GM19035 (cell line): ENCODE measurements at regions not wholly inside any gene's neighbourhood (a gene's known extent, or its start where the extent isn't known, plus 50 kb on each side); places are given as distances from the start of the nearest gene placed in this dataset.
"Not testable (repeated sequence)": the region's sequence is repeated elsewhere in the genome, so short reads cannot be mapped to it uniquely, and the experiment has no call there.

Source experiments
- ATAC-seq: cut with Tn5 transposase; IDR thresholded peaks from one replicate; pipeline ENCODE4 v1.9.1; 2021; ENCODE audit not compliant: unreplicated experiment

- no peak for ATAC-seq
These were observed 182.3 kb downstream of the FCRL5 start for GRCh38 chr1:157369808-157370521.

- ATAC-seq = not testable (repeated sequence)
These were observed 183.4 kb downstream of the FCRL5 start for GRCh38 chr1:157368941-157369340.

GRCh38 chr1:157368363-157368762, 184.0 kb downstream of the FCRL5 start:
- ATAC-seq = no peak

GRCh38 chr1:157367870-157368269, 184.4 kb downstream of the FCRL5 start:
- no peak for ATAC-seq

- no peak for ATAC-seq
These were observed 185.1 kb downstream of the FCRL5 start for GRCh38 chr1:157367091-157367739.

- ATAC-seq = no peak
These were observed 187.7 kb downstream of the FCRL5 start for GRCh38 chr1:157364612-157365011.

- peak; percentile 82 for ATAC-seq
These were observed 188.6 kb downstream of the FCRL5 start for GRCh38 chr1:157363660-157364140.

- ATAC-seq = no peak
These were observed 192.3 kb downstream of the FCRL5 start for GRCh38 chr1:157360023-157360390.

GRCh38 chr1:157359314-157360022, 192.8 kb downstream of the FCRL5 start:
- ATAC-seq = no peak

GRCh38 chr1:157357111-157357510, 195.2 kb downstream of the FCRL5 start:
- no peak for ATAC-seq

GRCh38 chr1:157356601-157357000, 195.7 kb downstream of the FCRL5 start:
- ATAC-seq = no peak

GRCh38 chr1:157353546-157353945, 198.8 kb downstream of the FCRL5 start:
- no peak for ATAC-seq

GRCh38 chr1:157352817-157353408, 199.4 kb downstream of the FCRL5 start:
- no peak for ATAC-seq

- ATAC-seq = no peak
These were observed 200.1 kb downstream of the FCRL5 start for GRCh38 chr1:157352216-157352615.

- ATAC-seq = not testable (repeated sequence)
These were observed 200.5 kb downstream of the FCRL5 start for GRCh38 chr1:157351800-157352199.

- no peak for ATAC-seq
These were observed 203.5 kb downstream of the FCRL5 start for GRCh38 chr1:157348538-157349480.

GRCh38 chr1:157347506-157347905, 204.8 kb downstream of the FCRL5 start:
- ATAC-seq = no peak

- ATAC-seq = not testable (repeated sequence)
These were observed 199.6 kb upstream of the ETV3 start for GRCh38 chr1:157337785-157338184.

GRCh38 chr1:157335056-157335455, 196.9 kb upstream of the ETV3 start:
- ATAC-seq = no peak

- no peak for ATAC-seq
These were observed 195.8 kb upstream of the ETV3 start for GRCh38 chr1:157334041-157334440.
